GM12874 (cell line): ENCODE measurements at regions not wholly inside any gene's neighbourhood (a gene's known extent, or its start where the extent isn't known, plus 50 kb on each side); places are given as distances from the start of the nearest gene placed in this dataset.

ENCODE experiments used
- TF ChIP-seq, protein P1 (sequence below): IDR thresholded peaks from 2 replicates; pipeline ENCODE4 v1.5.1; 2011; ENCODE audit warnings: low read depth, mild to moderate bottlenecking, control low read depth, low read length, moderate library complexity; ENCODE audit not compliant: insufficient read depth

GRCh38 chr15:79513417-79513816 lies 81.3 kb downstream of the MINAR1 start:
- TF ChIP-seq, protein P1, sequence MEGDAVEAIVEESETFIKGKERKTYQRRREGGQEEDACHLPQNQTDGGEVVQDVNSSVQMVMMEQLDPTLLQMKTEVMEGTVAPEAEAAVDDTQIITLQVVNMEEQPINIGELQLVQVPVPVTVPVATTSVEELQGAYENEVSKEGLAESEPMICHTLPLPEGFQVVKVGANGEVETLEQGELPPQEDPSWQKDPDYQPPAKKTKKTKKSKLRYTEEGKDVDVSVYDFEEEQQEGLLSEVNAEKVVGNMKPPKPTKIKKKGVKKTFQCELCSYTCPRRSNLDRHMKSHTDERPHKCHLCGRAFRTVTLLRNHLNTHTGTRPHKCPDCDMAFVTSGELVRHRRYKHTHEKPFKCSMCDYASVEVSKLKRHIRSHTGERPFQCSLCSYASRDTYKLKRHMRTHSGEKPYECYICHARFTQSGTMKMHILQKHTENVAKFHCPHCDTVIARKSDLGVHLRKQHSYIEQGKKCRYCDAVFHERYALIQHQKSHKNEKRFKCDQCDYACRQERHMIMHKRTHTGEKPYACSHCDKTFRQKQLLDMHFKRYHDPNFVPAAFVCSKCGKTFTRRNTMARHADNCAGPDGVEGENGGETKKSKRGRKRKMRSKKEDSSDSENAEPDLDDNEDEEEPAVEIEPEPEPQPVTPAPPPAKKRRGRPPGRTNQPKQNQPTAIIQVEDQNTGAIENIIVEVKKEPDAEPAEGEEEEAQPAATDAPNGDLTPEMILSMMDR, result no peak

DNA sequence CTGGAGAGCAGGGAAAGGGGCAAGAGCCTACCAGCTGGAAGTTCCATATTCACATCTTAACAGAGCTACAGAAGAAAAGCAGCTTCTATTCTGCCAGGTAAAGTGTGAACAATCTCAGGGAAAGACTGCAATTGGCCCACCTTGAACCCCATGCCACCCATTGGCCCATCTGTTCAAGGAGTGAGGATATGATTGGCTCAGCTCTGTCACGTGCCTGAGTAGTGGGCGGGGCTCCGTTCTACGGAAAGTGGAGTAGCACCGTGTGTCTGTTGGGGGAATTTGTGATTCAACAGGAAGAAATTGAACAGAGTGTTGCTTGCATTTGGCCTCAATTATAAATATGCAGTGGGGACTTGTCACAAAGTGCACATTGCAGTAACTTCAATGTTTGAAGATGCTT lies 81.8 kb downstream of the MINAR1 start:
- TF ChIP-seq, protein P1, result no peak

DNA sequence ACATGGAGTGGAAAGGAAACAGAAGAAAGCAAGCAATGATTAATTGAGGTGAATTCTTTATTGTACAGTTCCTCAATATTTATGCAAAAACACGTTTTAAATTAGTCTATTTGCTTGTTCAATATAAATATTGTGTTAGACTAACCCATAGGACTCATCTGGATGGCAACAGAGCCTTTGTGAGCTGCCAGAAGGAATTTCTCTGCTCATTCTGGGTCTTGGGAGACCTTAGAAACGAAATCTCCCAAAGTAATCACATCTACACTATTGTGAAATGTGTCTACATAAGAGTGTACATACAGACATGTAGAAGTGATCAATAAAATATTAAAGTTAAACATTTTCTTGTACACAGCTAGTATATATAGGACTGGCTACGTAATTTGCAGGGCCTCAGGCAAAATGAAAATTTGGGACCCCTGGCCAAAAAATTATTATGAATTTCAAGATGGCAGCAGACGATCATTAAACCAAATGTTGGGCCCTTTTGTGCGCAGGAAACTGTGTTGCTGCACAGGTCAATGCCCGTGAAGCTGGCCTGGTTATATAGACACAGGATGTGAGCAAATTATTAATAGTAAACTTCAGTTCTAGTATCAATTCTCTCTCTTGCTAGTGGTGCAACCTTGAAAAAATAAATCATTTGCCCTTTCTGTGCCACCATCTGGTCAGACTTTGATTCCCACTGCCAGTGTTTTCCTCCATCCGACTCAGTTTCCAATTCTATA lies 83.3 kb downstream of the MINAR1 start:
- TF ChIP-seq, protein P1, result no peak

DNA sequence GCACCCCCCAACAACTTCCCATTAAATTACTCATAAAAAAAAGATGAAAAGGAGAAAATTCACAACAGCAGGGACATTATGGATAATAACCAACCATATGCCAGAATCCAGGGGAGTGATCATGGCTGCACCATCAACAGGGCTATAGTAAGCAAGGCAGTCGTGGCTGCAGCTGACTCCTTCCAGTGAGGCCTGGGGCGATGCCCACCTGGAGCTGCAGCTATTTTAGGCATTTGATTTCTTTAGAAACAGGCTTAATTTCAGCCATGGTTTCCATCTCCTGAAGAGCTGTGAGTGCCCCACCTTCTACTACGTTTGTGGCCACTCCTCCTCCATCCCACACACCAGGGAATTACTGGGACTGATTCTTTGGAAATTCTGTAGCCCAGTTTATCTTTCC lies 84.0 kb downstream of the MINAR1 start:
- TF ChIP-seq, protein P1, result no peak

DNA sequence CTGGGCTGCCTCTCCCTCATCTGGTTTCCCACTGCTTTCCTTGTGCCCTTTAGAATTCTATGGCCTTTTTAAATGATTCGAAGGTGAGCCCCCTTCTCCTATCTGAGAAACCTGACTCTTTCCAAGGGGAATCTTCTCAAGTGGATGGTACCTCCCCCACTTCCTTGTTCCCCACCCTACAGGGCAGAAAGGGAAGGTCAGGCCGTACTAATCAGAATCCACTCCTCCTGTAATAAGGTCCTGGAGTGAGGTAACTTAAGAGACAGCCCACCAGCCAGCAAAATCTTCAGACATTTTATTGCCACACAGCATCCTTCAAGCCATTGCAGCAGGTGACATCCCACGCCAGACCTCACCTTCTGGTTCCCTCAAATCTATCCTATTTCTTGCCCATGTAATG lies 84.5 kb downstream of the MINAR1 start:
- TF ChIP-seq, protein P1, result no peak

GRCh38 chr15:79519628-79520027 lies 87.5 kb downstream of the MINAR1 start:
- TF ChIP-seq, protein P1, result no peak

DNA sequence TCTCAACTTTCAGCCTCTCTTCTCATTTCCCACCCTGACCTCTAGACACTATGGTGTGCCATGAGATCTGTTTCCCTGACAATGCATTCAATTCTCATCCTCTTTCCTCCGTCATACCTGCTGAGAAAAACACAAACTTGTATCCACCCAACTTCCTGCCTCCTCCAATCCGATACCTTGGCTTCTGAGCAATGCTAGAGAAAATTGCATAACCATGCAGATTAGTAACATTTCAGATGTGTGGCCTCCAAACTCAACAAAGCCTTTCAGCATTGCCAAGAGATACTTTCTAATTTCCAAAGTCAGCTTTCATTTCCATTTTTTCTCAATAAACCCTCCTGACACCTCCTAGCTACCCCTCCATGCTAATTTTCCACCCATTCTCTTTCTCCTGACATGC lies 88.5 kb downstream of the MINAR1 start:
- TF ChIP-seq, protein P1, result no peak

GRCh38 chr15:79522656-79523055 lies 90.5 kb downstream of the MINAR1 start:
- TF ChIP-seq, protein P1, result no peak
